ENCODE measurements at regions not wholly inside any gene's neighbourhood (a gene's known extent, or its start where the extent isn't known, plus 50 kb on each side); places are given as distances from the start of the nearest gene placed in this dataset.
"Not testable (repeated sequence)": the region's sequence is repeated elsewhere in the genome, so short reads cannot be mapped to it uniquely, and the experiment has no call there.

DNA sequence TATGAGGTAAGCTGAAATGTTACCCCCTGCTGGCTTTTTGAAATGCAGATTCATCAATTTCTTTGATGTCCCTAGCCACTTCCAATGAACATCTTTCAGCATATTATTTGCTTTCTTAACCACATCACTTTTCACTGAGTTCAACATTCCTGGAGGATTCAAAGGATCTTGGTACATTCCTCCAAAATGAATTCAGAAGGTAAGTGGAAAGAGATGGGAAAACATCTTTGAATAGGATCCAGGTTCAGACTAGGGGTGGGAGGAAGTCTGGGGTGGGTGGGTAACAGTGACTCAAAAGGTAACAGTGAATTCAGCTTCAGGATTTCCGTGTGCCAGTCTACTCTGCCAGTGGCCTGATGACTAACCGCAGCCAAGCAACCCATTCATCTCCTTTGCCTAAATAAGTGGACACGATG lies 180.7 kb downstream of the ZC3H11B start:
- DNase-seq: no peak

DNA sequence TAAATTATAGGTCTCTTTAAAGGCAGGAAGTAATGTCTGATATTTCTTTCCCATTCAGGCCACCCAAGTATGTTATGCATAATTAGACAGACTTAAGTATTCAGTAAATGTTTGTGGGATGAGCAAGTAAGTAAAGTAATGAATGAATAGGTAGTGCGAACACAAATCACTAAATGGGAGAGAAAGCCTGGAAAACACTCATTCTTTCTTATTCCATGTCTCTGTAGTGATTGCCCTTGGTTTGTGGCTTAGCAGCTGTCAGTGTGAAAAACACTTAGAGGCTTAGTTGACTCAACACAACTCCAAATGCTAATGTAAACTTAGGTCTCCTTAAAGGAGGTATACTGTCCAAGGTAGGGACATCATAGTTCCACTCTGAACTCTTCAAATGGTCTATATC lies 182.5 kb downstream of the ZC3H11B start:
- no peak for DNase-seq

DNA sequence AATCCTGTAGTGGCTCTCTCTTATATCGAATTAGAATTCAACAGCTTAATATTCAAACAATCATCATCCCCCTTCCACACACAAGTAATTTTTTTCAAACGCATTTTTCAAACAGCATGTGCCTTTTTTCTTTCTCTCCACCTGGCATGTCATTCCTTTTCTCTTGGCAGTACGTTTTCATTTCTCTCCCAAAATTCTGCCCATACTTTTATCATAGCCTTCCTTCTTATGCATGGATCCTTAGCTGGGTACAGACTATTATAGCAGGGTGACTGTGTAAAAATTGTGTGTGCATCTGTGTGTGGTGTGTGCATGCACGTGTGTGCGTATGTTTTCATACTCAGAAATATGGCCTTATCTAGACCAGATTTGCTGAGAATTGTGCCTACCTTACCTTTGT lies 184.3 kb downstream of the ZC3H11B start:
- DNase-seq: no peak

DNA sequence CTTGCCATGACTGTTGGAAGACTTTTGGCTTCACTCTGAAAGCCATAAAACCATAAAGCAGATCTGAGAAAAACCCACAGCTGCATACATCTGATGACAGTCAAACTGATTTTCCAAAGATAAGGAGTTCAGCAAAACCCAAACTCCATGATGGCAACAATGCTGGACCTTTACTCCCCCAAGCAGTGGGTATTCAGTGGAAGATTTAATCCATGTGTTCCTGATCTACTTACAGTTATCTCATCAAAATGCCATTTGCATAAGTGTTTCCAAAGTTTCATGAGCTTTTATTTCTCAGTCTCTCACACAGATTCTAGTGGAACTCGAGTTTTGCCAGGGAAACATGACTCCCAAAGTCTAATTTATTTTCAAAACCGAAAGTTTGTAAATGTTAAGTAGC lies 184.9 kb downstream of the ZC3H11B start:
- DNase-seq: no peak

DNA sequence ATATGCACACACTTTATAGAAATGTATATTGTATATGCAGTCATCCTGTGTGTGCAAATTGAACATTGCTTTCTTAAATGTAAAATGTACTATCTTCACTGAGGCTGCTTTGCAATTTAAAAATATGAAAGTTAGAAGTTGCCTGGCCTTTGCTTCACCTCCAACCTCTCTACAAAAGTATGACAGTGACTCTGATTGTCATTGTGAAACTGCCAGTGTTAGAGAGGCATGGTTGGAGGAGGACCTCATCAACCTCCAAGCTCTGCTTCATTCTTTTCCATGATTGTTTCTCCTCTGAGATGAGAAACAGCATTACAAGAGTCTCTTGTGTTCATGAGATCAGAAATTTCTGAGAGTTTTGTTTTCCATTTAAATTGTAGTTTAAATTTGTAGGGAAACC lies 185.5 kb downstream of the ZC3H11B start:
- no peak for DNase-seq

DNA sequence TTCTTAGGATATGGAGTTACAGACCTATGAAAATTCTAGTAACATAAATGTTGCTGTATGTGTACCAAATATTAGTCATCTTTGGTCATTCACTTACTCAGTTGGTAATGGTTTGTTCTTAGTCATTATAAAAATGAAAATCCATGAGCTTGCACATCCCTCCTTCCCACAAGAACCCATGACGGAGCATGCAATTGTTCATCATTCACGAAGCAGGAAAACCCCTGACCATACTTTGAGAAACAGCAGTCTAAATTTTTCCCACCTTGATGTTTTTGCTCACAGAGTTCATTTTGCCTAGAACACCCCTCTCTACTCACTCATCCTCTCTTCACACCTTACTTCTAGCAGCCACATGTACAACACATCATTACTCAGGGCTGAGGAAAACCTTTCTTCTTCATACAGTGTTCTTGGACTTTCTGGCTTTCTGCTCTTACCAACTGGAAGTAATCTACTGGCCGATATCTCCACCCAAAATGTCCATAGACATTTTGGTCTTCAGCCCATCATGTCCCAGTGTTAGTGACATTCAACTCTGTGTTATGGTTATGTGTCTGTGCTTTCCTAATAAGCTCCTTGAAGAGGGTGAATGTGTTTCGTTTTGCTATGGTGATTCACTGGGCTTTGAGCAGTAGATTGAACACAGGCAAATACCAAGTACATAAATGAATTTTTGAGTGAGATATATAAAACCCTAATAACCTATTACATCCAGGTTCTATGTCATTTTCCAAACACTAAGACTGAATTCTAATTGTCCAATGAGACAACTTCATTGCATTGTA lies 189.9 kb downstream of the ZC3H11B start:
- DNase-seq: no peak

DNA sequence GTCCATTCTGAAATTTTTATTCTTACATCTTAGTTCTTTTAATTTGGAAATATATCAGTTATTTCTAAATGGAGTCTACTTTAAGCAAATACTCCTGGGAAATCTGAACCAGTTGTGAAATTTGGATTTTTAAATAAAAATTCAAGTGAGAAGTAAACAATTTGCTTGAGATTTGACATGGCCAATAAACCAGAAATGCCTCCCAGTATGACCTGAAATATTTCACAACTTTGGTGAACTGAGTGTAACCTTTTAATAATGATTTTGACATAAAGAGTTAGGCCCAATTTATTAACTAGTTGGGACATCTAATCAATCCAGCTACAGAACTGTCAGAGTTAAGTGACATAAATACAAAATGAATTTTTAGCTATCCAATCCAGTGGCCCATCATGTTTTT lies 192.0 kb downstream of the ZC3H11B start:
- DNase-seq: no peak

DNA sequence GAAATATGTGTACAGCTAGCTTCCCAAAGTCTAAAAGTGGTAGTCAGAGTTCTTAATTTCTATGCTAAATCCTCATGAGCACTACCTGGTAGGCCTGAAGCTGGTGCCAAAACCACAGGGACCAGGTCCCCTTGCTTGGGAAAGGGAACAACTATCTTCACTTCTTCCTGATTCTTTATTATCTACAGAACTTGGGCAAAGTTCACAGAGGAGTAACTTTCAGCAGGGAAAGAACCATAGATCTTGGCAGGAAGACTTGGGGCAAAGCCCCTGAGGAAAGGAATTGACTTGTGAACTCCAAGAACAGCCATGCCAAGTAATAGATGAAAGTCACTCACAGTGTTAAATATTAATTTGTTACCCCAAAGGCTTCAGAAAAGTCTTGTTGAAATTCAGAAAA lies 193.0 kb downstream of the ZC3H11B start:
- DNase-seq: no peak

DNA sequence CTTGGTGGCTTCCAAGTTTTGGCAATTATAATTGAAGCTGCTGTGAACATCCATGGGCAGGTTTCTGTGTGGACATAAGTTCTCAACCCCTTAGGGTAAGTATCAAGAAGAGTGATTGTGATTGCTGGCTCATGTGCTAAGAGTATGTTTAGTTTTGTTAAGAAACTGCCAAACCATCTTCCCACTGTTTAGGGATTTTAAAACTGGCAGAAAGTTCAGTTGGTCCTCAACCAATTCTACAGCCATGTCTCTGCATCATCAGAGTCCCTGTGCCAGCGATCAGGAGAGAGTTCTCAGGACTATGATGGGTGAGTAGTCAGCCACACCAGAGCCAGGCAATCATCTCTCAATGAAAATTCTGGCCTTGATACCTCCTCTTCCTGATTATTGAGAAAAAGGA lies 193.8 kb downstream of the ZC3H11B start:
- no peak for DNase-seq

DNA sequence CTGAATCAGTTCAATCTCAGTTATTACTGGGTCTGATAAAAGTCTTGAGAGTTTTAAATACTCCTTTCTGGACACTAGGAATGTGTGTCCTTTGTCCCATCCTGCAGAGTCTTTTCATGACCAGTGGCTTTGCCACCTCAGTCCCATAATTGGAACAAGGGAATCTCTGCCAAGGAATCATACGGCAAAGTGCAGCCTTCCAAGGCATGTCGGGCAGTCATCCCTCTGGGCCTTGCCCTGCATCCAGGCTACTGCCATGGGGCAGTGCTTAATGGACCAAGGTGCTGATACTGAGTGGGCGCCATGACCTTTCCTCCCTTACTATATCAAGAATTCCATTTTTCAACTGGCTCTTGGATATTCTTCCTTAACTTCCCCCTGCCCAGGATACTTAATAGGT lies 195.3 kb downstream of the ZC3H11B start:
- no peak for DNase-seq

DNA sequence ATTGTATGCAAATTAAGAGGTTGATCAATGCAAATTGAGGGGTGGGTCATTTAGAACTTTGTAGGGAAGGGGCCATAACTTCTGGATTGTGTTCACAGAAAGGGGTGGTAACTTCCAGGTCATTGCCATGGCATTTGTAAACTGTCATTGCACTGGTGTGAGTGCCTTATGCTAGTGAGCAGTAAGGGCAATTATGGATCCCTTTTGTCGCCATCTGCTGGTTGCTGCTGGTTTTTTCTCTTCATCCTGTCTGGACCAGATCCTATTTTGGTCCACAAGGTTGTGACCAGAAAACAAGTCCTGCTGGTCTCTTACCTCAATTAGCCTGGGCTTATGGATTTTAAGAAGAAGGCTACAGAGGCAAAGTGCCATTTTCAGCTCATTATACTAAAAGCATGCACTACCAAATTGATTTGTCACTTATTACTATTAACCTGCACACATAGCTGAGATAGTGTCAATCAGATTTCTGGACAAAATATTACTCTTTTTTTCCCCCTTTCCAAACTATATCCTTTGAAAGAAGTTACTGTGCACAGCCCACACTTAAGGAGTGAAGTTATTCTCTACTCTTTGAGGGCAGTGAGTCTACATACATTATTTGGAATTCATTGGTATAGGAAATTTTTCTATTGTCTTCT lies 196.2 kb downstream of the ZC3H11B start:
- DNase-seq: peak; percentile 10

DNA sequence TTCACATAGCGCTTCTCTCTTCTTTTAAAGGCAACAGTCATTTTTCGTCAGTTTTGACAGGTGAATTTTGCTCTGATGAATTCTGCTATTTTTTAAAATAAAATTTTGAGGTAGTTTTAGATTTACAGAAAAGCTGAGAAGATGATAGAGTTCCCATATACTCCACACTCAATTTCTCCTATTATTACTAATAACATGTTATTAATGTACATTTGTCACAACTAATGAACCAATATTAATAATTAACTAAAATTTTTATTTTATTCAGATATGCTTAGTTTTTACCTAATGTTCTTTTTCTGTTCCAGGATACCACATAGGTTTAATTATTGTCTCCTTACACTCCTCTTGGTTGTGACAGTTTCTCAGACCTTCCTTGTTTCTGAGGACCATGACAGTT lies 197.0 kb downstream of the ZC3H11B start:
- DNase-seq: no peak

DNA sequence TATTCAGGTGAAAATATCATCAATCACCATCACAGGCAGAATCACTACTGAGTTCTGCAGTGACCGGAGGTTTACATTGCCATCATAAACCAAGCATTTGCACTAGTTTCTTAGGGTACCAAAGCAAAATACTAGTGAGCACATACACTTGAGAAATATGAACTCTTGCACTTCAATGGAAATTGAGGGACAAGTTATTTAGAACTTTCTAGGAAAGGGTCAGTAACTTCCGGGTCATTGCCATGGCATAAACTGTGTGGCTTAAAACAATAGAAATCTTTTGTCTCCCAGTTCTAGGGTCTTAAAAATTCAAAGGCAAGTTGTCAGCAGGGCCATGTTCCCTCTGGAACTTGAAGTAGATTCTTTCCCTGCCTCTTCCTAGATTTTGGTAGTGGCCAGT lies 197.5 kb downstream of the ZC3H11B start:
- no peak for DNase-seq

DNA sequence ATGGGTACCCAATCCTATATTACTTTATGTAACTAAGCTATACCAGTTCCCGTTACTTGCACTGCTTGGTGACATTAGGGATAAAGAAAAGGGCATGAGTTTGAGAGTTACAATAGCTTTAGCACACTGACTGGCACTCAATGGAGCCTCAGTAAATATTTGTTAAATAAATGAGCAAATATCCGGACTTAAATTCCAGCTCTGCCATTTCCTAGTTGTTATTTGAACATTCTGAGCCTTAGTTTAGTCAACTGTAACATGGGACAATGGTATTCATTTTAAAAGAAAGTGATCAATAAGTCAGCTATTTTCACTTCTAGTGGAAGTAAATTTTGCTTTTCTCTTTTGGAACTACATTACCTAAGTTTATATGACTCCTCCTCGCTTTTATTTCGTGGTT lies 198.7 kb downstream of the ZC3H11B start:
- no peak for DNase-seq

DNA sequence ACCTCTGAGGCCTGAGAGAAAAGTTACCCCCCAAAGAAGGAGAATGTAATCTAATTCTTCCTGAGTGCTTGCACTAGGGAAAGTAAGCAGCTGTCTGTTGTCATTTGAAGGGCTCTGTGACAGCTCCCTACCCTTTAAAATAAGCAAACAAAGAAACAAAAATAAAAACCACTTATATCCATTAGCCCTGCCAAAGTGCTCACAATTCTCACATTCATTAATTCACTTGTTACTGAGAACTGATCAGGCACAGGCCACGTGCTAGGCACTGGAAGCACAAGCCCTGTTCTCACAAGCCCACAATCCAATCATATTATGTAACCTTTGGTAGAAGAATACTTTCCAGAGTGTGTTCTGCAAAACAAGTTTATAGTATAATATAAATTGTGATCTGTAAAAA lies 199.4 kb downstream of the ZC3H11B start:
- DNase-seq: no peak

DNA sequence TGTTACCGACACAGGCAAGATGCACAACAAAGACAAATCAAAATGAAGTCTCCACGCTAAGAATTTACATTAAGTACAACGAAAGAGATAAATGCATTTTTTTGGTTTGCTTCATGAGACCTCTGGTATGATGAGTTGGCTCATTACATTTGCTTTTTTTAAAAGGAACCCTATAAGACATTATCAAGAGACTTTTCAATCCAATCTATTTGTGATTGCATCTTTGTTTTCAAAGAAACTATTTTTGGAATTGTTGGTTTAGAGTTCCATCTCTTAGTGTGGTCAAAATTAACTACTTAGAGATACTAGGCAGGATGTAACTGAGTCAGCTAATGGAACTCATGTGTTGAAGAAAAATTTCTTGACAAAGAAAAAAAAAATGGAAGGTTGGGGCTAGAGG lies 200.1 kb downstream of the ZC3H11B start:
- no peak for DNase-seq

DNA sequence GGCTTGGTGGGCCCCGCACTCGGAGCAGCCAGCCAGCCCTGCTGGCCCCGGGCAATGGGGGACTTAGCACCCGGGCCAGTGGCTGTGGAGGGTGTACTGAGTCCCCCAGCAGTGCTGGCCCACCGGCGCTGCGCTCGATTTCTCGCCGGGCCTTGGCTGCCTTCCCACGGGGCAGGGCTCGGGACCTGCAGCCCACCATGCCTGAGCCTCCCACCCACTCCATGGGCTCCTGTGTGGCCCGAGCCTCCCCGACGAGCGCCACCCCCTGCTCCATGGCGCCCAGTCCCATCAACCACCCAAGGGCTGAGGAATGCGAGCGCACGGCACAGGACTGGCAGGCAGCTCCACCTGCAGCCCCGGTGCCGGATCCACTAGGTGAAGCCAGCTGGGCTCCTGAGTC lies 202.2 kb downstream of the ZC3H11B start:
- not testable (repeated sequence) for DNase-seq

DNA sequence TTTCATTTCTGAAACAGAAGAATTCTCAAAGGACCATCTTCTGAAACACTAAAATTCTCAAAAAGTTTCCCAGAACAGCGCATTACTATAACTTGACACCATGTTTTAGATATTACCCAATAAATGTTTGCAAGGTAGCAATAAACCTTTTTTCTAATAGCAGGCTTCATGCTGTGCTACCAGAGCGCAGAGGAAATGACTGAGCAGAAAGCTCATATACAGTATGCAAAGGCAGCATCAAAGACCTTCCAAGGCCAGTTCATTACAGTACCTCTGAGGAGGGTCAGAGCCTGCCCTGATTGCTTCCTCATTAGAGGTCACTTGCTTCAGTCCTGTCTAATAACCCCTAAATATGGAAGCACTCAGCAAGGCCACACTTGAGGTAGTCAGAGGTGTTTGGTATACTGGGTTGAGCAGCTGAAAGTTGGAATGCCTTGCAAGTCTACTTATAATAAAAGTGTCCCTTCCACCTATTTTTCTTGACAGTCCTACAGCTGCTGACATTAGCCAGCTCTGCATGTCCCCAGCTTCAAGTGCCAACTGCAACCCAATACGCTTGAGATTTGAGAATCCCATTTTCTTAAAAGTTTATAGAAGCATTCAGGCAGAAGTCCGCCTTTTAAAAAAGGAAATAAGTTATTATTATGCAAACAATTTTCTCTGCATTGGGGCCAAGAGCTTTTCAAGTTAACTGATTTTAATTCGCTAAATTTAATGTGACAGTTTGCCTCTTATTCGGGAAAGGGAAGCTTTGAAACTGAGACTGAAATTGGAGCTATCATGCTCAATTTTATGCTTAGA lies 207.2 kb downstream of the ZC3H11B start:
- DNase-seq: no peak

DNA sequence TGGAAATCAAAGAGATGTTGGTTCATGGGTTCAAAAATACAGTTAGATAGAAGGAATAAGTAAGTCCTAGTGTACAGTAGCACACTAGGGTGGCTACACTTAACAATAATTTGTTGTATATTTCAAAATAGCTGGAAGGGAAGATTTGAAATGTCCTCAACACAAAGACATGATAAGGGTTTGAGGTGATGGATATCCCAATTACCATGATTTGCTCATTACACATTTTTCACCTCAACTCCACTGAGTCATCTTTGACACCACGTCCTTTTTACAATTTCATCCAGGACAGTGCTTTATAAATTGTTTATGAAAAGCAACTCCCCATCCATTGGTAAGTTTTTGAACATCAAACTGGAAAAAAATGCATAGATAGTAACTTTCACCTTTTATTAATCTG lies 208.3 kb downstream of the ZC3H11B start:
- no peak for DNase-seq

DNA sequence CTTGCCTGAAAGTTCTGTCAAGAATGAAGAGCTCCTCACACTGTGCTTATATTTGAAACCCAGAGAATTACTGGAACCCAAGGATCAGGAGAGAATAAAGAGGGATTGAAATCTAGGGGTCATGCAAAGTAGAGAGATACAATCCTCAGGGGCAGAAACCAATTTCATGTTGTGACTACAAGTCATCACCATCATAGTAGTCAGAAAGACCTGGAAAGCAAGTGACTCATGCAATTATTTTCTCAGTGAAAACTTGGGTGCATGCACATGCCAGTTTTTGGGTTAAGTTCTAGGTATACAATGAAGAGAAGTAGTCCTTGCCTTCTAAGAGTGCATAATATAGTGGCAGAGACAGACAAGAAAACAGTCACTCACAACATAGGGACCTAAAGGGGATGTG lies 210.0 kb downstream of the ZC3H11B start:
- no peak for DNase-seq

DNA sequence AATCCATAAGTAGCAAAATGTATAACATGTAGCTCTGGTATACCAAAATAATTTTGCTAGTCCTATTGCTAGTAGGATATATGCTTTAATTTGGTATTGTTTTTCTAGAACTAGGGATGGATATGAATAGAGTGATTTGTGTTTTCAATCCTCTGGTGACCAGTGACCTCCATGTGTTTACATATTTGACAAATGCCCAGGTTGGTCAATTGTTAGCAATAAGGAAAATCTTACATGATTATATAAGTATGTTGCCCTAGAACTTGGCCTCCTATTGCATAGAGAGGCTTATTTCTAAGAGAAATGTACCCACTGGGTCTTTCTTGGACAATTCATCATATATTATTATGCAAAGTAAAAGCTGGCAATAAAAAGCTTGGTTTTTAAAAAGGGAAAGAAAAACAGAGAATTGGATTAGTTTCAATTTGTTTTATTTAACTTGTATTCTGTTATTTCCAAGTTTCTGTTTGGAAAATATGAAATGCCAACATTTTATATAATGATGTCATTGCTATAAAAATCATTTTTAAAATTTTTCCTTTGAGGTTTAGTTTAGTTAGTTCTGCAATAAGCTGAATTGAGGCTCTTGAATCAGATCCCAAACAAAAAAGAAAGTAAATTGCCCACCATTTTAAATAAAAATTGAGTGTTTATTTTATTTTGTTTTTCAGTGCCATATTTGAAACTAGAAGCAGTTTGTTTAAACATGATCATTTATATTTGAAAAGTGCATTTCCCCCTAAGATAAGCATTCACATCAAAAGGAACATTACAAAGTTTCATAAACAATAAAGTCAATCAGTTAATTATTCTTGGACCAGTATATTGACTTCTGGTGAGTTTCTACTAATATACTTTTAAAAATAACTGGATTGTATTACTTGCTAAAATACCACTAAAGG lies 210.9 kb downstream of the ZC3H11B start:
- no peak for DNase-seq

DNA sequence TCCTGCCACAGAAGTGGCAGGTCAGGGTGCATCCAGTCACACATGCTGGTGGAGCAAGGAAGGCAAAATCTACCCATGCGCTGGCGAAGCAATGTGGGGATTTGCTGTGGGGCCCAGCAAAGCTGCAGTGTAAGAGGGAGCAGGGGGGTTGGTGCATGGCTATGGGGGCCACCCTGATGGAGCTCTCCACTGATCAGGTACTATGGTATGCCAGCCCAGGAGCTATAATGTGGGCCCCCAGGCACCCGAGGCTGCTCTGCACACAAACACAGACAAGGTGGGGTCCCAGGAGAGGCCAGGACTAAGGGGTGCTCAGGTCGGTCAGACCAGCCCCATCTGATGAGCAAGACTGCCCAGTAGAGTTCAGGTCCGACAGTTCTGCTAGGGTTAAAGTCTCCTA lies 213.5 kb downstream of the ZC3H11B start:
- no peak for DNase-seq

DNA sequence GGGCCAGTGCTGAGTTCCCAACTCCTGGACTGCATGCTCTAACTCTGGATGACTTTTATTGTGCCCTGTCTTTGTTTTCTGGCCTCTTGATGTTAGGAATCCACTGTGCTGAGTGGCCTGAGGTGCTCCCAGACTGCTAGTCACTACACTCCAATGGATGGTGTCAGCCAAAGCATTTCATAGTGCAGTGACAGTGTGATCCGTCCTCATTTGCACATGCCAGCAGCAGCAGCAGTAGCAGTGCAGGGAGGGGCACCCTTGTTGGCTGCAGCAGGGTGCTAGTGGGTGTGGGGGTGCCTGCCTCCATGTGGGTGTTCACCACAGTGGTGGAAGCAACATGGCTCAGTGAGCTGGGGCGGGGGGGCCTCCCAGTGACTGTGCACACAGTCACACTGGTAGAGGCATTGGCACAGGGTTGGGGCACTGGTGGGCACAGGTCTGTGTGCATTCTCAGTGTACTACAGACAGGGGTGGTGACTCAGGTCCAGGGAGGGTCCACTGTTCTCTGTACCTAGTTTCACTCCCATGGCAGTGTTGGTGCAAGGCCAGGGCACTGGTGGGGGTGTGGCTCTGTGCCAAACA lies 214.0 kb downstream of the ZC3H11B start:
- no peak for DNase-seq
